AG09319 (cell line): ENCODE measurements at regions not wholly inside any gene's neighbourhood (a gene's known extent, or its start where the extent isn't known, plus 50 kb on each side); places are given as distances from the start of the nearest gene placed in this dataset.

Experiments used
- DNase-seq: peaks from one replicate; pipeline ENCODE4 v3.0.0-alpha.2; 2010; ENCODE audit warnings: low read depth; ENCODE audit errors: extremely low read depth
- CTCF ChIP-seq: IDR thresholded peaks from 2 replicates; pipeline ENCODE4 v1.5.1; 2011; ENCODE audit warnings: low read depth, mild to moderate bottlenecking, inconsistent platforms, low read length, moderate library complexity

- DNase-seq, result no peak
- no peak for TF ChIP-seq CTCF
These were observed 212.5 kb downstream of the ZFP36L2 start for GRCh38 chr2:43013821-43014345.

GRCh38 chr2:43012966-43013365, 213.4 kb downstream of the ZFP36L2 start:
- DNase-seq, result no peak
- TF ChIP-seq CTCF, result no peak

- no peak for DNase-seq
- TF ChIP-seq CTCF, result no peak
These were observed 215.3 kb downstream of the ZFP36L2 start for GRCh38 chr2:43011158-43011491.

GRCh38 chr2:43010438-43011157, 215.8 kb downstream of the ZFP36L2 start:
- no peak for DNase-seq
- TF ChIP-seq CTCF, result no peak

- no peak for DNase-seq
- no peak for TF ChIP-seq CTCF
These were observed 217.0 kb downstream of the ZFP36L2 start for GRCh38 chr2:43009448-43009847.

- TF ChIP-seq CTCF, result no peak
- no peak for DNase-seq
These were observed 216.0 kb upstream of the HAAO start for GRCh38 chr2:43008388-43008787.

GRCh38 chr2:43007901-43008300, 215.5 kb upstream of the HAAO start:
- no peak for DNase-seq
- TF ChIP-seq CTCF, result no peak
